K562 (cell line): ENCODE measurements at regions not wholly inside any gene's neighbourhood (a gene's known extent, or its start where the extent isn't known, plus 50 kb on each side); places are given as distances from the start of the nearest gene placed in this dataset.

Experiments
- ATAC-seq: fragments of 200-7000 bp; cut with Tn5 transposase; 3 replicates; pipeline ENCODE4 v1.9.1; 2020; ENCODE audit warnings: moderate library complexity
- BruUV-seq: library from RNA; stranded (reverse); fragments of 400-500 nt; replicated peaks from 2 replicates; lab custom pipeline; 2021; lab: Mats Ljungman, UMichigan
- CTCF ChIA-PET: fragments of 300-600 bp; formaldehyde crosslinking; extraction: SDS; loops from one replicate; lab custom pipeline; 2021; ENCODE audit warnings: low intra/inter-chr PET ratio; lab: Yijun Ruan, JAX
- POLR2A ChIA-PET: fragments of 300-600, 350-650 bp; sonication (Branson Sonifier 250); formaldehyde crosslinking; extraction: SDS; loops from one replicate; lab custom pipeline; 2021; ENCODE audit warnings: antibody characterized with exemption, inconsistent platforms; lab: Yijun Ruan, JAX
- DNase-seq, 4 experiments: peaks; one replicate each; pipeline versions ENCODE4 v3.0.0 to v3.0.0-alpha.2; 2011 to 2018; ENCODE audit warnings: low spot score in 3 of 4, mixed read lengths in 3 of 4; ENCODE audit errors: extremely low read depth in 1 of 4
- FAIRE-seq: peaks from 2 replicates; lab custom pipeline; 2011; peaks lifted over from hg19 to GRCh38; lab: Jason Lieb, UNC
- H2AFZ ChIP-seq: 2 replicates; pipeline ENCODE4 v1.6.0; 2011; ENCODE audit warnings: low read depth, low read length, control low read depth, inconsistent platforms
- H3K27ac ChIP-seq: fragments of 200-600 bp; 3 replicates; pipeline ENCODE4 v1.8.0; 2011; ENCODE audit warnings: low read depth, mild to moderate bottlenecking, control low read depth, inconsistent platforms, low read length, moderate library complexity, mixed read lengths; ENCODE audit errors: extremely low read depth
- H3K27me3 ChIP-seq, 2 experiments: fragments of 300-600 bp in 1 of 2; 2 replicates in 1 of 2; 3 replicates in 1 of 2; pipeline versions ENCODE4 v1.6.0 to v1.8.0; 2011; ENCODE audit warnings: inconsistent platforms in 2 of 2, low read length in 2 of 2, mild to moderate bottlenecking in 1 of 2, mixed read lengths in 1 of 2, moderate library complexity in 1 of 2; ENCODE audit not compliant: control insufficient read depth in 2 of 2, insufficient read depth in 2 of 2
- H3K36me3 ChIP-seq: fragments of 300-600 bp; 3 replicates; pipeline ENCODE4 v1.8.0; 2011; ENCODE audit warnings: mild to moderate bottlenecking, low read length, inconsistent platforms; ENCODE audit not compliant: control insufficient read depth, insufficient read depth
- H3K4me1 ChIP-seq, 2 experiments: fragments of 200-600 bp in 1 of 2; replicated peaks in 1 of 2; 2 replicates in 1 of 2; 3 replicates in 1 of 2; pipeline versions ENCODE4 v1.5.1 to v1.8.0; 2011; ENCODE audit warnings: inconsistent platforms in 2 of 2, low read length in 2 of 2, mild to moderate bottlenecking in 1 of 2, mixed read lengths in 1 of 2, moderate library complexity in 1 of 2; ENCODE audit not compliant: control insufficient read depth in 2 of 2, insufficient read depth in 2 of 2
- H3K4me2 ChIP-seq: 2 replicates; pipeline ENCODE4 v1.6.1; 2011; ENCODE audit warnings: low read length, control low read depth, inconsistent platforms, mixed read lengths; ENCODE audit not compliant: insufficient read depth
- H3K4me3 ChIP-seq: fragments of 200-600 bp; sonication (generic), shearing (Covaris generic); 2 replicates; pipeline ENCODE4 v1.5.1; 2016; ENCODE audit warnings: control low read depth, inconsistent platforms
- H3K79me2 ChIP-seq: fragments of 200-600 bp; 3 replicates; pipeline ENCODE4 v1.8.0; 2011; ENCODE audit warnings: low read length, inconsistent platforms; ENCODE audit not compliant: control insufficient read depth, insufficient read depth
- H3K9ac ChIP-seq, 2 experiments: 2 replicates each; pipeline versions ENCODE4 v1.6.0 to v1.6.1; 2011; ENCODE audit warnings: low read depth in 2 of 2, low read length in 2 of 2, control low read depth in 1 of 2, inconsistent platforms in 1 of 2, mild to moderate bottlenecking in 1 of 2, mixed read lengths in 1 of 2; ENCODE audit not compliant: insufficient read depth in 1 of 2
- H3K9me1 ChIP-seq: one replicate; pipeline ENCODE4 v1.6.0; 2011; ENCODE audit warnings: inconsistent platforms, mild to moderate bottlenecking, low read length, moderate library complexity; ENCODE audit not compliant: control insufficient read depth, insufficient read depth
- H3K9me3 ChIP-seq: replicated peaks from 2 replicates; pipeline ENCODE4 v1.5.1; 2011; ENCODE audit warnings: low read depth, low read length, inconsistent platforms; ENCODE audit not compliant: control insufficient read depth, insufficient read depth
- H4K20me1 ChIP-seq: replicated peaks from 2 replicates; pipeline ENCODE4 v1.6.1; 2011; ENCODE audit warnings: low read length, inconsistent platforms, mixed read lengths; ENCODE audit not compliant: control insufficient read depth, insufficient read depth
- HDGF ChIP-seq: fragments of 450-650 bp; IDR thresholded peaks from 2 replicates; pipeline ENCODE4 v1.6.1; 2016
- KAT2B ChIP-seq: IDR thresholded peaks from one replicate; pipeline ENCODE4 v1.6.1; 2012; ENCODE audit warnings: low read depth, mild to moderate bottlenecking, control low read depth, inconsistent platforms, low read length, moderate library complexity
- NFE2 ChIP-seq: IDR thresholded peaks from 2 replicates; pipeline ENCODE4 v1.6.1; 2014; ENCODE audit warnings: antibody characterized with exemption, low read depth
- RFX7 ChIP-seq: fragments of 250-450 bp; sonication (Bioruptor Pico); IDR thresholded peaks from 2 replicates; pipeline ENCODE4 v1.5.1; 2021; ENCODE audit warnings: mild to moderate bottlenecking
- SMC3 ChIP-seq: conservative IDR thresholded peaks from 2 replicates; pipeline ENCODE4 v1.6.1; 2011; ENCODE audit warnings: low read depth, low read length, improper control_type of control experiment; ENCODE audit not compliant: insufficient read depth
- SP1 ChIP-seq: sonication (generic); formaldehyde crosslinking; IDR thresholded peaks from 2 replicates; pipeline ENCODE4 v1.8.1; 2022; ENCODE audit warnings: mild to moderate bottlenecking, missing genetic modification reagents
- ZNF184 ChIP-seq: sonication (generic); formaldehyde crosslinking; IDR thresholded peaks from 2 replicates; pipeline ENCODE4 v1.5.0; 2020; ENCODE audit warnings: missing genetic modification reagents
- ZNF507 ChIP-seq: conservative IDR thresholded peaks from 2 replicates; pipeline ENCODE4 v1.6.1; 2017; ENCODE audit warnings: missing genetic modification characterization, missing compliant biosample characterization
- WGBS: fragments of 100-300 bp; shearing (Covaris generic); methylation state at CpG from one replicate; pipeline ENCODE4 v1.1.6; 2016; ENCODE audit warnings: low coverage, mixed read lengths; ENCODE audit not compliant: insufficient coverage; ENCODE audit errors: missing lambda C conversion rate; 5-methylcytosine and 5-hydroxymethylcytosine counted together
- in situ Hi-C: fragments of 300-500 bp; cut with MboI; formaldehyde crosslinking; loops from 4 replicates; pipeline ENCODE4 v1.15.0; 2018; ENCODE audit warnings: inconsistent platforms, mixed read lengths
- intact Hi-C: fragments of 100-400 bp; cut with micrococcal nuclease; formaldehyde crosslinking; loops from 2 replicates; pipeline ENCODE4 v1.14.2; 2022
- TF ChIP-seq, protein P1 (sequence below), 3 experiments: fragments of 200-800 bp in 1 of 3; fragments of 250-450 bp in 1 of 3; fragments of 450-650 bp in 1 of 3; sonication (Bioruptor Pico) in 1 of 3; sonication (Bioruptor generic) in 1 of 3; formaldehyde crosslinking in 1 of 3; IDR thresholded peaks; 2 replicates each; pipeline versions ENCODE4 v1.6.1 to v1.8.0; 2016 to 2022; ENCODE audit warnings: mild to moderate bottlenecking in 2 of 3, missing genetic modification characterization in 2 of 3, missing compliant biosample characterization in 1 of 3, moderate library complexity in 1 of 3
- TF ChIP-seq, protein P2 (sequence below), 2 experiments: fragments of 450-650 bp; IDR thresholded peaks; 2 replicates each; pipeline ENCODE4 v1.6.1; 2018; ENCODE audit warnings: mild to moderate bottlenecking in 2 of 2, low read depth in 1 of 2; ENCODE audit not compliant: partially characterized antibody in 2 of 2

GRCh38 chr7:106792233-106792926 lies 72.7 kb upstream of the PIK3CG start (continued):
- TF ChIP-seq ZNF184 (no peak), ZNF507 (tag) (no peak), KAT2B (no peak), SP1 (CRISPR knock-in tag) (no peak)

DNA sequence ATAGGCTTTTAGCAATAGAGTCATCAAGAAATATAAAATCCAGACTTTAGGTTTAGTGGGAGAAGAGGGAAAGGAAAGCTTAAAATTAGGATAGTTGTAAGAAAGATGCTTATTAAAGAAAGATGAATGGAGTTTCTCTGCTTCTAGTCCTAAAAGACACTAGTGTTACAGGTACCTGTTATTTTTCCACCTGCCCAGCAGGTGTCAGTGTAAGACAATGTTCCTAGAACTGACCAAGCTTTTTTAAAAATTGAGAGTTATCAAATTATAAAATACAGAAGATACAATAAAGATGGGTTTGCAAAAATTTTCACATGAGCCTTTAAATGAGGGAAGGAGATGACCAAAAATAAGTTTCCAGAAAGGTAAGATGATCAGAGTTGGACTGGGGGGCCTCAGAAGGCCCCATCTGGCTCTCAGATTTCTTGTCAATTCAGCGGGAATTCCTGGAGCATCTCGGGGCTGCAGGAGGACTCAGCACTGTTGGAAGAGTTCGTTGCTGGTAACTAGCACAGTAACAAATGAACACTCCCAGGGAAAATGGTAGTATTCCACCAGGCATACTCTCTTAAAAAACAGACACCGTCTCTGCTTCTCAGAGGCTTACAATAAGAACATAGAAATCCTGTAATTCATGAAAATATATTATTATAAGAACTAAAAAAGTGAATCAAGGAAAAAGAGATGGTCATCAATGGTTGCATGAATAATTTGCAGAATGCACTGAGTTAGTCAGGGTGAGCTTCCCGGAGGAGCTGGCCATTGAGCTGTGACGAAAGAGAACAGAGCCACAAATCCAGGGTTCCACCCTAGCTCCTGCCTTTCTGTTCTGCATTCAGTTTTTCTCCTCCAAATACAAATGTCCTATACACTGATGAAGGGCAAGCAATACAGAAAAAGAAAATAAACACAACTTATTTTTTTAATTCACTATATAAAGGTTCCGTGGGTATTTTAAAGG lies 71.8 kb upstream of the PIK3CG start:
- no peaks in the 10 kb centered on the region; the same call in 2 of the 3 replicates for H3K79me2 ChIP-seq
- H3K36me3 ChIP-seq, result peaks cover 21% of the 10 kb centered on the region; the same call in 2 of the 3 replicates
- H3K4me1 ChIP-seq, result peaks cover 0 to 5% of the 10 kb centered on the region in 2 experiments; a peak in 1 of 5 replicates
- intact Hi-C loops (loop anchor here (1.0 to 10.0 kb wide), 7 partner anchors 154 to 1082 kb away; partner anchors contain the start of gene HBP1), in situ Hi-C loops (loop anchor here (5.0 to 10.0 kb wide), 2 partner anchors 152 to 354 kb away; no protein-coding TSS in a partner anchor)
- peak; percentile 53 for ATAC-seq
- H3K27ac ChIP-seq, result no peak overlapping the region
- no peaks in the 10 kb centered on the region for H4K20me1 ChIP-seq
- no peak overlapping the region for H3K4me2 ChIP-seq
- no peak overlapping the region for H3K4me3 ChIP-seq
- POLR2A ChIA-PET, result interaction anchor here (0.6 to 1.4 kb wide), 9 partner anchors 9 to 359 kb away, joined by 3 to 7 read pairs (median 3); no protein-coding TSS in a partner anchor
- no peaks in the 10 kb centered on the region for H3K27me3 ChIP-seq
- no TSS peak for BruUV-seq
- peaks cover 3% of the 10 kb centered on the region; the same call in 1 of the 2 replicates for H3K9me3 ChIP-seq
- no peaks in the 10 kb centered on the region for H3K9me1 ChIP-seq
- H2AFZ ChIP-seq, result no peak overlapping the region
- CTCF ChIA-PET, result interaction anchor here (0.6 to 5.0 kb wide), 6 partner anchors 134 to 1080 kb away, joined by 3 to 75 read pairs (median 4); no protein-coding TSS in a partner anchor
- FAIRE-seq, result peak; percentile 82
- no peak overlapping the region for H3K9ac ChIP-seq
- 76% methylated on average over 7 of the region's 7 CpGs for WGBS
- peak; percentile 59 to 78 (median 63) for DNase-seq
- TF ChIP-seq, protein P1, sequence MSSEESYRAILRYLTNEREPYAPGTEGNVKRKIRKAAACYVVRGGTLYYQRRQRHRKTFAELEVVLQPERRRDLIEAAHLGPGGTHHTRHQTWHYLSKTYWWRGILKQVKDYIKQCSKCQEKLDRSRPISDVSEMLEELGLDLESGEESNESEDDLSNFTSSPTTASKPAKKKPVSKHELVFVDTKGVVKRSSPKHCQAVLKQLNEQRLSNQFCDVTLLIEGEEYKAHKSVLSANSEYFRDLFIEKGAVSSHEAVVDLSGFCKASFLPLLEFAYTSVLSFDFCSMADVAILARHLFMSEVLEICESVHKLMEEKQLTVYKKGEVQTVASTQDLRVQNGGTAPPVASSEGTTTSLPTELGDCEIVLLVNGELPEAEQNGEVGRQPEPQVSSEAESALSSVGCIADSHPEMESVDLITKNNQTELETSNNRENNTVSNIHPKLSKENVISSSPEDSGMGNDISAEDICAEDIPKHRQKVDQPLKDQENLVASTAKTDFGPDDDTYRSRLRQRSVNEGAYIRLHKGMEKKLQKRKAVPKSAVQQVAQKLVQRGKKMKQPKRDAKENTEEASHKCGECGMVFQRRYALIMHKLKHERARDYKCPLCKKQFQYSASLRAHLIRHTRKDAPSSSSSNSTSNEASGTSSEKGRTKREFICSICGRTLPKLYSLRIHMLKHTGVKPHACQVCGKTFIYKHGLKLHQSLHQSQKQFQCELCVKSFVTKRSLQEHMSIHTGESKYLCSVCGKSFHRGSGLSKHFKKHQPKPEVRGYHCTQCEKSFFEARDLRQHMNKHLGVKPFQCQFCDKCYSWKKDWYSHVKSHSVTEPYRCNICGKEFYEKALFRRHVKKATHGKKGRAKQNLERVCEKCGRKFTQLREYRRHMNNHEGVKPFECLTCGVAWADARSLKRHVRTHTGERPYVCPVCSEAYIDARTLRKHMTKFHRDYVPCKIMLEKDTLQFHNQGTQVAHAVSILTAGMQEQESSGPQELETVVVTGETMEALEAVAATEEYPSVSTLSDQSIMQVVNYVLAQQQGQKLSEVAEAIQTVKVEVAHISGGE (CRISPR knock-in tag; IDR thresholded peaks at IDR 0.05), result no peak
- TF ChIP-seq NFE2 (no peak), HDGF (0 out of 2 replicates have a peak, but pooled peaks have one; percentile 36), SMC3 (peak; percentile 82), RFX7 (CRISPR knock-in tag) (no peak)
- TF ChIP-seq, protein P2, sequence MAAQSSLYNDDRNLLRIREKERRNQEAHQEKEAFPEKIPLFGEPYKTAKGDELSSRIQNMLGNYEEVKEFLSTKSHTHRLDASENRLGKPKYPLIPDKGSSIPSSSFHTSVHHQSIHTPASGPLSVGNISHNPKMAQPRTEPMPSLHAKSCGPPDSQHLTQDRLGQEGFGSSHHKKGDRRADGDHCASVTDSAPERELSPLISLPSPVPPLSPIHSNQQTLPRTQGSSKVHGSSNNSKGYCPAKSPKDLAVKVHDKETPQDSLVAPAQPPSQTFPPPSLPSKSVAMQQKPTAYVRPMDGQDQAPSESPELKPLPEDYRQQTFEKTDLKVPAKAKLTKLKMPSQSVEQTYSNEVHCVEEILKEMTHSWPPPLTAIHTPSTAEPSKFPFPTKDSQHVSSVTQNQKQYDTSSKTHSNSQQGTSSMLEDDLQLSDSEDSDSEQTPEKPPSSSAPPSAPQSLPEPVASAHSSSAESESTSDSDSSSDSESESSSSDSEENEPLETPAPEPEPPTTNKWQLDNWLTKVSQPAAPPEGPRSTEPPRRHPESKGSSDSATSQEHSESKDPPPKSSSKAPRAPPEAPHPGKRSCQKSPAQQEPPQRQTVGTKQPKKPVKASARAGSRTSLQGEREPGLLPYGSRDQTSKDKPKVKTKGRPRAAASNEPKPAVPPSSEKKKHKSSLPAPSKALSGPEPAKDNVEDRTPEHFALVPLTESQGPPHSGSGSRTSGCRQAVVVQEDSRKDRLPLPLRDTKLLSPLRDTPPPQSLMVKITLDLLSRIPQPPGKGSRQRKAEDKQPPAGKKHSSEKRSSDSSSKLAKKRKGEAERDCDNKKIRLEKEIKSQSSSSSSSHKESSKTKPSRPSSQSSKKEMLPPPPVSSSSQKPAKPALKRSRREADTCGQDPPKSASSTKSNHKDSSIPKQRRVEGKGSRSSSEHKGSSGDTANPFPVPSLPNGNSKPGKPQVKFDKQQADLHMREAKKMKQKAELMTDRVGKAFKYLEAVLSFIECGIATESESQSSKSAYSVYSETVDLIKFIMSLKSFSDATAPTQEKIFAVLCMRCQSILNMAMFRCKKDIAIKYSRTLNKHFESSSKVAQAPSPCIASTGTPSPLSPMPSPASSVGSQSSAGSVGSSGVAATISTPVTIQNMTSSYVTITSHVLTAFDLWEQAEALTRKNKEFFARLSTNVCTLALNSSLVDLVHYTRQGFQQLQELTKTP (IDR thresholded peaks at IDR 0.05; ENCODE audit: low read depth in 1 of 2, partially characterized antibody in 2 of 2), result peak in 1 of 2 experiments; percentile 21
